NCI-H2107 treated with DMSO at 0.1 percent for 48 hours (cell line): ENCODE measurements at regions not wholly inside any gene's neighbourhood (a gene's known extent, or its start where the extent isn't known, plus 50 kb on each side); places are given as distances from the start of the nearest gene placed in this dataset.

Experiments used
- DNase-seq: peaks from one replicate; lab custom pipeline; 2025; ENCODE audit not compliant: unreplicated experiment; lab: John Stamatoyannopoulos, UW

GRCh38 chr2:163541943-163542342, 193.9 kb downstream of the FIGN start:
- DNase-seq, result no peak

DNA sequence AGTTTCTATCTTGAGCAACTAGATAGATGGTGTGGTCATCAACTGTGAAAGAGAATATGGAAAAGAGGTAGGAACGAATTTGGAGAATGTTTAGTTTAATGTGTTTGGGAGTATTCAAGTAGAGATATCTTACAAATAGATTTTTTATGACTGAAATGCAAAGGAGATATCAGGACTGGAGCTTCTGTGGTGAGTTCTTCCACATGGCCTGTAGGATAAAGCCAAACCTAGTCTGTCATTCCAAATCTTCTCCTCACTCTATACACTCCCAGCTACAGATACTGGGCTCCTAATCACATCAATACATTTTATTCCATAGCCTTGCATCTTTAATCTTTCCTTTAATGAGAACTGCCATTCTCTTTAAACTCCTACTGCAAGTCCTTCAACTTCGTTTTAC, 194.3 kb downstream of the FIGN start:
- no peak for DNase-seq

DNA sequence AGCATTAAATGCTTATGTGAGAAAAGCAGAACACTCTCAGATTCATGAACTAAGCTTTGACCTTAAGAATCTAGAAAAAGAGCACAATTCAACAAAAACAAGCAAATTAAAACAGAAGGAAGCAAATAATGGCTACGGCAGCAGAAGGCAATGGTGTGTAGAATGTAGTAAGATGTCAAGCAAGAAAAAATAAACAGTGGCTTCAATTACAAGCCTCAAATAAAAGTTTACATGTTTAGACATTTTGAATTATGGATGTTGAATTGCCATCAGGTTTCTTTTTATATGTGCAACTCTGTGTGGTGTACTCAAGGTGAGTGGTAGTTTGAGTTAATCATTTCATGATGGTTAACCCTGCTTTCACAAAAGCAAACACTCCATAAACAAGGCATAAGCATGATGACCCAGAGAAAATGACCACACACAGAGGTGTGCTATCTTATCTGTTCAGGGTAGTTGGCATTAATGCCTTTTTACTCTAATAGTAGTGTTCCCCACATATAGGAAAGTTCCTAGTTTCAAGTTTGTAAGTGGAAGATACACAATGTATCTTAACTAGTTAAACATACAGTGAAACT, 207.1 kb downstream of the FIGN start:
- no peak for DNase-seq

DNA sequence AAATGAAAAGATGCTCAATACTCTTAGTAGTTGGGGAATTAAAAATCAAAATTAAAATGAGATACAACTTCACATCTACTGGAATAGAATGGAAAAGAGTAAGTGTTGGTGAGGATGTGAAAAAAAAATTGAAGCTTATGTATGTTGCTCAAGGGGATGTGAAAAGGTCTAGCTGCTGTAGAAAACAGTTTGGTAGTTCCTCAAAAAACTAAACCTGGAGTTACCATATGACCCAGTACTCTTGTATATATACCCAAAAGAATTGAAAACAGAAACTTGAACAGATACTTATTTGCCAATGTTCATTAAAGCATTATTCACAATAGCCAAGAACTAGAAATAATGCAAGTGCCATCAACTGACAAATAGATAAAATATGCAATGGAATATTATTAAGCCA, 208.4 kb downstream of the FIGN start:
- no peak for DNase-seq

- no peak for DNase-seq
Measured at GRCh38 chr2:163518762-163519161, 217.0 kb downstream of the FIGN start.

DNA sequence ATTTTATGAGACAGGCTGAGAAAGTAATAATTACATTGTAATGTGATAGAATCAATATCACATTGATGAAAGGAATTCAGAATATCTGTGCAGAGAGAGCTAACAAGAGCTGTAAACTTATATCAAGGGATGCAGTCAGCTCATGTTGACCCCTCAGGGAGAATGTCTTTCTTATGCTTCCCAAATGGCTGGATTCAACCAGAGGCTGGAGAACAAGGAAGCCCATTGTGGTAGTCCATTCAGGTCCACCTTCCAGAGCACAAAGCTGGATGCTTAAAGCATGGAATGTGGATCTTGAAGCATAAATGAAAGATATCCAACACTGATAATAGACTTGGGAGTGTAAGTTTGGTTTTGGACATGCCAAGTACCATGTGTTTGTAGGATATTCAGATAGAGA, 220.0 kb downstream of the FIGN start:
- no peak for DNase-seq

DNA sequence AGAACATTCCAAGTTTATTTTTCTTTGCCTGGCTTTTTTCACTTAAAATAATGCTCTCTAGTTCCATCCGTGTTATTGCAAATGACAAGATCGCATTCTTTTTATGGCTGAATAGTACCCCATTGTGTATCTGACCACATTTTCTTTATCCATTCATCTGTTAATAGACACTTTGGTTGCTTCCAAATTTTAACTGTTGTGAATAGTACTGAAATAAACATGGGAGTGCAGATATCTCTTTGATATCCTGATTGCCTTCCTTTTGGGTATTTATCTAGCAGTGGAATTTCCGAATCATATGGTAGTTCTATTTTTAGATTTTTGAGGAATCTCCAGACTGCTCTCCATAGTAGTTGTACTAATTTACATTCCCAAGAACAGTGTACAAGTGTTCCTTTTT, 230.5 kb downstream of the FIGN start:
- no peak for DNase-seq

DNA sequence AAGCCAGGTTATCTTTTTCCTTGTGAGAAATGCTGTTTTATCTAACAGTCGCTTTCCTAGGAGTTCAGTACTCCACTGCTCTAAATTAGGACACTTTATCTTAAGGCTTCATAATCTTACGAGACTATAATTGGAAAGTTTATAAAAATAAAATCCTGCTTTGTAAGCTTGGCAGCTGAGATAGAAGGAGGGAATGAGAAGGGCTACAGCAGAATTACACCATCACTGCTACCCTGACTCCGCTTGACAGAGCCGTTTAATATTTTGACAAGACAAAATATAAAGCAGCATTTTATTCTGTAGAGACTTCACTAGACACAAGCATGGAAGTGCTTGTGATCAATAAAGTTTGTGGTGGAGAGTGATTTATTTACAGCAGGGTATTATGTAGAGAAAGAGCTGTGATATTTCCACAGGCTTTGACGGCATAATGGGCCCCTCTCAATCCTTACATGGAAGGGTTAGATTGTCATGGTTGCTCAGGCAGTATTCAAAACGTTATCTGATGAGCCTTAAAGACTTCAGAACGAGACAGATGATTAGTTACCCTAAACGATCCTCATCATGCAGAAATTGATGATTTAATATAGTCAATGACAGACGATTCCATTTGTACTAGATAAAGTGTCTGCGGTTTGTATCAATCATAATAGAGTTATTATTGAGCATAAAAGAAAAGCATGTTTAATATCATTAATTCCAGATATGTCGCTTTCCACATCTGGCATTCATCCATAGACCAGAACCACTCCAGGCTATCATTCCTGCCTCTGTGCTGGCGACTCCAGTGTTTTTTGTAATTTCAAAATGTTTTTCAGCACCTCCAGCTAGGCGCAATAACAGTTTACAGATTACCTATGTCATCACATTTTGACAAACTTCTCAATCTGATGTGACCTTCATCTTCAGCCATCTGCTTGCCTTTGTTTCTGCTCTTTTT, 242.2 kb downstream of the FIGN start:
- no peak for DNase-seq

DNA sequence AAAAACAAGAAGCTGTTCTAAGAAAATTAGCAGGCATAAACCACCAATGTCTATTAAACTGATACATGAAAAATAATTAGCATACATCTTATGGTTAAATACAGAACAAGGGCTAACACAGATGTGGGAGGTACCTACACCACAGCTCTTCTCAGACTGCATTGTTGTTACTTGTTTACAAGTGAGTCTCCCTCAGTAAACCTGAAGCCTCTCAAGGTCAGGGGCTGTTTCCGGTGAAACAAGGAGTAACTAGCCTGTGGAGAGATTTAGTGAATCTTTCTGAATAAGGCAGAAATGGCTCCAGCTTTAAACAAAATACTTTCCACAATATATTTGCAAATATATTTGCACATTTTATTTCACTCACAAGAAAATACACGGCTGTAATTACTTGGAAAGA, 244.0 kb downstream of the FIGN start:
- no peak for DNase-seq

DNA sequence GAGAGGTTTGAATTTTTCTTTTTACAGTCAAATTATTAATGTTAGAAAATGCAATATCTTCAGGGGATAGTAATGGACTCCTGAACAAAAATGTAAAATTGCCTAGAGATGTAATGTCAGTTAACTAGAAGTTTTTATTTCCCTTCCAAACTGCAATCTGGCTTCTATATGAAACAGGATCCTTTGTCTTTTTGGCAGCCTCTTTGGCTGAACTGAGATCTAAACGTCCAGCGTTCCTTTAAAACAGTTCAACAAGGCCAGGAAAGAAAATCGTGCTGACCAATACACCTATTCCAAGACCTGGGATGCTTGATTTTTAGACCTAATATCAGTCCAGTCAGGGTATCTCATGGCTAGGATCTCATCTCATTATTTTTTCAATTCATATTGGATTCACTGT, 245.5 kb downstream of the FIGN start:
- no peak for DNase-seq

DNA sequence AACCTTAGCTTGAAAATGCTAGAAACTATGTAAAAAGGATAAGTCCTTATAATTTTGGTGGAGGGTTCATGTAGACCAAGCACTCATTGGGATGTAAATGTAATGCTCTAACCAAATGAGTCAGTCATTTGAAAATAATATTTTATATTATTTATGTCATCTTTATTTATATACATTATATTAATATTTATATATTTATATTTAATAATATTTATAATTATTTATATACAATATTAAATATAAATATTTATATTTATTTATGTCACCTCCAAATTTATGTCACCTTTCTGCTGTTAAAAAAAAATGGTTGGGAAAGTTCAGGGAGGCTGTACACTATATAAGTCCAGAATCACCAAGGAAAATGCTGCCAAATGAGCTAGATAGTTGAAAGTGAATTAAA, 254.3 kb downstream of the FIGN start:
- DNase-seq, result no peak

- DNase-seq, result no peak
Measured at GRCh38 chr2:163479599-163479998, 256.2 kb downstream of the FIGN start.

GRCh38 chr2:163475815-163476214, 260.0 kb downstream of the FIGN start:
- DNase-seq, result no peak

DNA sequence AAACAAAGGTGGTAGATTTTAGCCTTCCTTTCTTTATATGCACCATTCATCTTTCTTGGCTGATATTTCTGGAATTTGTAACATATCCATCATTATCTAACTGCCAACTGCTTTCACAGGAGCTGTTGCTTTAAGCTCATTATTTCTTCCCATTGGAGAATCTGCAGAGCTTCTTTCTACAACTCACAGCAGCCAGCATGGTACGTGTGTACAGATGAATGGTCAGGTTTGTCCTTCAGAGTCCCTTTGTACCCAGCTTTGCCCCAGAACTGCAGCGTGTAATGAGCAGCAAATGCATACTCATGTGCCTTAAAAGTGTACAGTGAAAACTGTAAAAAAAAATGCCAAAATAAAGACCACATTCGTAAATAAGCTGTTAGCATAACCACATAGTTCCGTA, 260.9 kb downstream of the FIGN start:
- DNase-seq, result no peak

GRCh38 chr2:163474319-163474744, 261.5 kb downstream of the FIGN start:
- DNase-seq, result no peak

DNA sequence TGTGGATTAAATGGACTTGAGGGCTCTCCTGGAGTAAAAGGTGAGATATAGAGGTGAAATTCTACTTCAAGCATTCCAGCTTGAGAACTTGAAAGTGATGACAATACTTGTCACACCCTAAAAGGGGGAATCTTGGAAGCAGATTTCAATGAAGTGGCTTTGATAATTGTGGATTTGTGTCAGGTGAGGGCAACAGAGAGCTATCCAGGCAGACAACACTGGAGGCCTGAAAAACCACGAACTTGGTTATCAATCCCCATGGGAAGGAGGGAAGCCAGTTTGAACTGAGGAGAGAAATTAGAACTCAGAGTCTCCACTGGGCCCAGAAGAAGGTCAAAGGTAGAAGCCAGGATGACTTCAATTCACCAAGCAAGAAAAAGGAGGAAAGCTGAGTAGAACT, 263.9 kb downstream of the FIGN start:
- no peak for DNase-seq

DNA sequence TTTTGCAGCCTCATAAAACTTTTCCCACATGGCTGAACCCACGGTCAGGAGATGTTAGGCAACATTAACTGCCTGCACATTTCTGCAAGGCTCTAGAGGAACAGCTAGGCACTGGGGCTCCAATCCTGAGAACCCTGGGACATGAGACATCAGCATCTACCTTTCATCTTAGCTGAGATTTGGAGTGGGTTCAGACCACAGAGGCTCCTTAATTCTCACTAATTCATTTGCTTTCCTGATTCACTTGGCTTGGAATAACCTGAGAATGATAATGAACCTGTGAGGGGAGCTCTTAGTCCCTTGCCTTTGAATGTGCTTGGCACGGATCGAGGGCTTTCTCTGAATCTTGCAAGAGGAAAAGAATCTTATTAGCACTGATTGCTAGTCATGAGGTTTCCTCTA, 266.2 kb downstream of the FIGN start:
- no peak for DNase-seq

DNA sequence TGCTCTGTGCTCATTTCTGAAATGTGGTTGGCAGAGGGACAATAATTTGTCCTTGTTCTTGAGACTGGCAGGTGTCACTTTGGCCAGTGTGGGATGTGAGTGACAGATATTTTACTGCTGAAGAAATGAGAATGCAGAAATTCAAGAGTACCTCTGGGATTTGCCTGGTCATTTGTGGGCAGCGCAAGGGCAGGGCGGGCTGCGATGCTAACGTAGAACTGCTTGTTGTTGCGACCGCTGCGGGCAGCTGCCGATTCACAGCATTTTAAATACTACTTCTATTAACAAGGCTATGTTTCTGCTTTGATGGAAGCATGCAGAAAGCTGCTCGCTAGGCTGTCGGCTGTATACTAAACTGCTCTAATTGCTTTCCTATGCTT, 268.6 kb downstream of the FIGN start:
- no peak for DNase-seq

GRCh38 chr2:163466331-163467250, 269.2 kb downstream of the FIGN start:
- DNase-seq, result no peak

- DNase-seq, result no peak
Measured at GRCh38 chr2:163465440-163465839, 270.4 kb downstream of the FIGN start.

GRCh38 chr2:163463411-163463810, 272.4 kb downstream of the FIGN start:
- no peak for DNase-seq

- no peak for DNase-seq
Measured at GRCh38 chr2:163462993-163463392, 272.8 kb downstream of the FIGN start.
